T-helper 2 cell treated with Interferon-gamma antibody and Interleukin-4, amounts not matched to agents 5 μg/mL and 100 μg/mL, for 36 hours (primary cell): ENCODE measurements at regions not wholly inside any gene's neighbourhood (a gene's known extent, or its start where the extent isn't known, plus 50 kb on each side); places are given as distances from the start of the nearest gene placed in this dataset.

Experiments used
- DNase-seq: peaks from one replicate; pipeline ENCODE4 v3.0.0; 2021; ENCODE audit warnings: low spot score
- H3K27ac Mint-ChIP-seq: one replicate; pipeline ENCODE4 v1.8.0; 2021; ENCODE audit warnings: mild to moderate bottlenecking, mixed read lengths
- H3K27me3 Mint-ChIP-seq: one replicate; pipeline ENCODE4 v1.8.0; 2021; ENCODE audit warnings: low read depth, mixed read lengths
- H3K36me3 Mint-ChIP-seq: one replicate; pipeline ENCODE4 v1.8.0; 2021; ENCODE audit warnings: low read depth, mixed read lengths
- H3K4me1 Mint-ChIP-seq: one replicate; pipeline ENCODE4 v1.8.0; 2021; ENCODE audit warnings: low read depth, mixed read lengths
- H3K4me3 Mint-ChIP-seq: one replicate; pipeline ENCODE4 v1.8.0; 2022; ENCODE audit warnings: mild to moderate bottlenecking, moderate library complexity, mixed read lengths
- H3K9me3 Mint-ChIP-seq: one replicate; pipeline ENCODE4 v1.8.0; 2021; ENCODE audit warnings: mixed read lengths

DNA sequence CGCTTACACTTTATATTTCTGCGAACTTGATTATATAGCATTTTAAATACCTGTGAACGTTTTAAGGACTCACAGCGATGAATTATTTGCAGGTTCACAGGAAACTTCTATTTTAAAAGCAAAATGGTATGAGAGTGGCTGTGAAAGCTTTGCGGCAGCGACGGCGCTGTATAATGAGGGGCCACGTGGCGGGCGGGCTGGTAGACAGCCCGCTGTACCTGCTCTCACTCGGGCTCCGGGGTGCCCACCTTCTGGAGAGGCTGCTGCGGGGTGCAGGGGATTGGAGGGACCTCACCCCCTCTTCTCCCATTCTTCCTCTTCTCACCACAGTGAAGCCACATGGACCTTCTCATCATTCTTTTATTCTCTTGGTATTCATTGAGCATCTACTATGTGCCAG, 164.2 kb upstream of the MYL2 start:
- H3K27me3 Mint-ChIP-seq: peaks cover 5% of the 10 kb centered on the region
- no peaks in the 10 kb centered on the region for H3K4me1 Mint-ChIP-seq
- DNase-seq: no peak
- no peak overlapping the region for H3K27ac Mint-ChIP-seq
- H3K36me3 Mint-ChIP-seq: no peaks in the 10 kb centered on the region
- H3K9me3 Mint-ChIP-seq: no peaks in the 10 kb centered on the region
- no peak overlapping the region for H3K4me3 Mint-ChIP-seq

DNA sequence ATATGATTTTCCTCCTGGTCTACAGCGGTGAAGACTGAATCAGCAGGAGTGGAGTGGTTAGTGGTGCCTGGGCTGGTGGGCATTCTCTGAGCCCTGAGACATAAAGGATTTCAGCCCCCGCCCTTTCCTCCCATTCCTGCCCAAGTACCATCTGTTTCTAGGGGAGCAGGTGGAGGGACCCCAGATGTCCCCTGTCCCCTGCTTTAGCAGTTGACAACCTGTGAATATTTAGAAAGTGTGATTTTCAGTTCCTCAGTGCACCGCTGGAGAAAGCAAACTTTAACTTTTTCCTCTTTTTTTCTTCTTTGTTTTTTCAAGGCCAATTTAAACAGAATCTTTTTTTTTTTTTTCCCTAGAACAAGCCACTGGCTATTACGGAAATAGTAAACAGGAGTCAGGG, 163.8 kb upstream of the MYL2 start:
- H3K27ac Mint-ChIP-seq: no peak overlapping the region
- H3K9me3 Mint-ChIP-seq: no peaks in the 10 kb centered on the region
- H3K27me3 Mint-ChIP-seq: peaks cover 5% of the 10 kb centered on the region
- no peaks in the 10 kb centered on the region for H3K36me3 Mint-ChIP-seq
- no peak for DNase-seq
- H3K4me1 Mint-ChIP-seq: no peaks in the 10 kb centered on the region
- H3K4me3 Mint-ChIP-seq: no peak overlapping the region

DNA sequence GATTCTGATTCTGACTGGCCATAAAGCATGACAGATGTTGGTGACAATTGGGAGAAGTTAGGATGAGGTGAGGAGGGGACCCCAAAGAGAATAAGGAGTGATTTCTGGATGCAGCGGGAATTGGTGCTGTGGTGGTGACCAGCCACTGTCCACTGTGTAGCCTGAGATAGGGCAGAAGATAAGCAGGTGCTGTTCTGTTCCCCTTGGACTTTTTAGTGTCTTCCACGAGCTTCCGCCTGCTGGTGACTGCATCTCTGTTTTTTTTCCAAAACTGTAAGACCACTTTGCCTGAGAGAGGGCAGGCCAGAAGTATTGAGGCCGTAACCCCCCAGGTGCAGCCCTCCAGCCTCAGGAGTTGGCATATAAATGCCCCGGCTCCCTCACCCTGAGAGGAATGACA, 161.2 kb upstream of the MYL2 start:
- Mint-ChIP-seq H3K27me3 (peaks cover 5% of the 10 kb centered on the region), H3K9me3 (no peaks in the 10 kb centered on the region)
- DNase-seq: no peak

DNA sequence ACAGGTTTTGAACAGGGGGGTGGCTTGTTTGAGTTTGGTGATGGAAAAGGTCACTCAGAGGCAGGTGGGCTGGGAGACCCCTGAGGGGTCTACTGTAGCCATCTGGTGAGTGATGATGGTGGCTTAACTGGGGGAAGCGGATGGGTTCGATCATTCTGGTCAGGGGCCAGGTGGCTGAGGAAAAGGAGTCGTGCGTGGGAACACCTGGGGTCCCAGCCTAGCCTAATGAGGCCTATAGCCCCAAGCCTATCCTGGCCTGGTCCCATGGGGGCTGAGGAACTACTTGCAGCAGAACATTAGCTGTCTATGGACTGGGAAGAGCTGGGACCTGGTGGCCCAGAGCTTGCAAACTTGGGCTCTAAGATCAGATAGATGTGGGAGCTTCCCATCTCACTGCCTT, 158.4 kb upstream of the MYL2 start:
- no peak for DNase-seq
- Mint-ChIP-seq H3K9me3 (no peaks in the 10 kb centered on the region), H3K27ac (no peak overlapping the region), H3K4me1 (no peaks in the 10 kb centered on the region), H3K27me3 (peaks cover 5% of the 10 kb centered on the region), H3K36me3 (no peaks in the 10 kb centered on the region), H3K4me3 (no peak overlapping the region)

More for the DNA sequence above, 161.2 kb upstream of the MYL2 start:
- Mint-ChIP-seq H3K27ac (no peak overlapping the region), H3K4me1 (no peaks in the 10 kb centered on the region), H3K36me3 (no peaks in the 10 kb centered on the region), H3K4me3 (no peak overlapping the region)

DNA sequence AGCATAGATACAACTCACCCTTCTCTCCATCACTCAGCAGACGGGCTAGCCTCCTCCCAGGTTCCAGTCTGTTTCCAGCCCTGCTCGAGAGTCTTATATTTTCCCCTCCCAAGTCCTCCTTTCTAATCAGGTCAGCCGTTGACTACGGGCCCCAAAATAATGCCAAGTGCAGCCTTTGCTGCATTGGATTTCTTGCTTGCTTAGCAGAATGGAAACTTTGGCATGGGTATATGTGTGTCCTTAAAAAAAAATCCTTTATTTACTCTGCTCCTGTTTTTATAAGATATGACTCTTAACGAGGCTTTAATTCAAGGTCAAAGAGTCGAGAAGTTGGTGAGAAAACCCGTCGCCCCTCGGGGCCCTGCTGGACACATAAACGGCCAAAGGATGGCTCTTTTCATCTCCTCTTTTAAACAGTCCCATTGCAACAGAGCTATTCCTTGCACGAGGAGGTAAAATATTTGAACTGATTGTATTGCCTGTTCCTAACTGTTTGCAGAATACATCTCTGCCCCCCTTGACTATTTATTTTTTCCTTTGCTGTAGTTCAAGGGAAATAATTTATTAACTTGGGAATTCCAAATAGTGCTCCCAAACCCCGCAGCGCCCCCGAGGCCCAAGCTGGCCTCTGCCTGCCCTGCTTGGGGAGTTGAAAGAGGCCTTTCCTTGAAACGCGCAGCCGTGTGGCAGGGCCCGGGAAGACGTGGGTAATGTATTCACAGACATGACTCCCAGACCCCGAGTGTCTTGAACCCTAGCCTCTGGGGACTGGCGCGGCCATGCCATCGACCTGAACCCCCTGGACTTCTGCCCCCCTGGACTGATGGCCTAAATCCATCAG, 156.5 kb upstream of the MYL2 start:
- DNase-seq: no peak
- H3K36me3 Mint-ChIP-seq: no peaks in the 10 kb centered on the region
- no peaks in the 10 kb centered on the region for H3K4me1 Mint-ChIP-seq
- no peak overlapping the region for H3K4me3 Mint-ChIP-seq
- H3K9me3 Mint-ChIP-seq: no peaks in the 10 kb centered on the region
- H3K27ac Mint-ChIP-seq: no peak overlapping the region
- H3K27me3 Mint-ChIP-seq: peaks cover 4% of the 10 kb centered on the region

DNA sequence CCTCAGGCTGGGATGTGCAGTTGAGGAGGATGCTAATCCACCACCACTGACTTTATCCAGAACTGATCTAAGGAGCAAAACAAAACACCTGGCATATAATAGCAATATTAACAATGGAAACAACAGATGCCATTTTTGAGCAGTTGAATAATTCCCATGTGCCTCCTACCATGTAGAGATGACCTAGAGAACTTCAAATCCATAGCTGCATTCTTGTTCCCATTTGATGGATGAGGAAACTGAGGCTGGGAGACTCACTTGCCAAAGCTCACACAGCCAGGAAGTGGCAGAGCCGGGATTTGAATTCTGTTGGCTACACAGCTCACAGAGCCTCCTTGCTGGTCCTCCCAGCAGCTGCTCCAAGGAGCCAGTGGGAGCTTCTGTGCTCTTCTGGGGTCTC, 155.8 kb upstream of the MYL2 start:
- H3K4me3 Mint-ChIP-seq: no peak overlapping the region
- H3K4me1 Mint-ChIP-seq: no peaks in the 10 kb centered on the region
- no peaks in the 10 kb centered on the region for H3K36me3 Mint-ChIP-seq
- no peaks in the 10 kb centered on the region for H3K9me3 Mint-ChIP-seq
- H3K27ac Mint-ChIP-seq: no peak overlapping the region
- no peak for DNase-seq
- peaks cover 6% of the 10 kb centered on the region for H3K27me3 Mint-ChIP-seq

DNA sequence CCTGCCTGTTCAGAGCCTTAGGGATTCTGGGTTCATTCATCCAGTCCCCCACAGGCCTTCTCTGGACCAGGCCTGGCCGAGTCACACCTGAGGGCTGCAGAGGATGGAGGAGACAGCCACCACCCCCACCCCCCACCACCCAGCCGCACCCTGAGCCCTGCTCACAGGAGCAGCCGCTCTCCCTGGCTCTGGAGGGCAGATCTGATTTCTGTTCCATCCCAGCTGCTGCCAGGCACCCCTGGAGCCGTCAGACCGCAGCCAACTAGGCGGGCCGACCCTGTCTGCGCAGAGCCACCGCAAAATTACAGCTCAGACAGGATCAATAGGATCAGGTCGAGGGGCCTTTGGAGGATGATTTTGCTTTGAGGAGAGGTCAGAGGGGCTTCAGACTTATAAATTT, 154.6 kb upstream of the MYL2 start:
- Mint-ChIP-seq H3K36me3 (no peaks in the 10 kb centered on the region), H3K27me3 (peaks cover 12% of the 10 kb centered on the region), H3K4me1 (no peaks in the 10 kb centered on the region), H3K4me3 (no peak overlapping the region), H3K9me3 (no peaks in the 10 kb centered on the region), H3K27ac (no peak overlapping the region)
- DNase-seq: no peak

GRCh38 chr12:111074559-111074958, 154.2 kb upstream of the MYL2 start:
- H3K27me3 Mint-ChIP-seq: peaks cover 12% of the 10 kb centered on the region
- H3K4me3 Mint-ChIP-seq: no peak overlapping the region
- no peak overlapping the region for H3K27ac Mint-ChIP-seq
- no peaks in the 10 kb centered on the region for H3K36me3 Mint-ChIP-seq
- no peaks in the 10 kb centered on the region for H3K4me1 Mint-ChIP-seq
- no peak for DNase-seq
- no peaks in the 10 kb centered on the region for H3K9me3 Mint-ChIP-seq

GRCh38 chr12:111073370-111073769, 153.0 kb upstream of the MYL2 start:
- H3K36me3 Mint-ChIP-seq: no peaks in the 10 kb centered on the region
- no peaks in the 10 kb centered on the region for H3K4me1 Mint-ChIP-seq
- peaks cover 15% of the 10 kb centered on the region for H3K27me3 Mint-ChIP-seq
- DNase-seq: no peak
- H3K27ac Mint-ChIP-seq: no peak overlapping the region
- no peaks in the 10 kb centered on the region for H3K9me3 Mint-ChIP-seq
- H3K4me3 Mint-ChIP-seq: no peak overlapping the region

GRCh38 chr12:111072299-111072698, 151.9 kb upstream of the MYL2 start:
- peaks cover 4% of the 10 kb centered on the region for H3K4me1 Mint-ChIP-seq
- H3K27ac Mint-ChIP-seq: no peak overlapping the region
- no peak for DNase-seq
- H3K36me3 Mint-ChIP-seq: no peaks in the 10 kb centered on the region
- H3K9me3 Mint-ChIP-seq: no peaks in the 10 kb centered on the region
- H3K27me3 Mint-ChIP-seq: peaks cover 15% of the 10 kb centered on the region
- no peak overlapping the region for H3K4me3 Mint-ChIP-seq

- no peak overlapping the region for H3K27ac Mint-ChIP-seq
Observed at GRCh38 chr12:111069886-111070285, 149.5 kb upstream of the MYL2 start.

GRCh38 chr12:111068290-111068689, 147.9 kb upstream of the MYL2 start:
- no peaks in the 10 kb centered on the region for H3K36me3 Mint-ChIP-seq
- no peak overlapping the region for H3K27ac Mint-ChIP-seq
- no peaks in the 10 kb centered on the region for H3K9me3 Mint-ChIP-seq
- H3K27me3 Mint-ChIP-seq: peaks cover 15% of the 10 kb centered on the region
- no peak overlapping the region for H3K4me3 Mint-ChIP-seq
- no peak for DNase-seq
- peaks cover 4% of the 10 kb centered on the region for H3K4me1 Mint-ChIP-seq

More at GRCh38 chr12:111069886-111070285, 149.5 kb upstream of the MYL2 start:
- H3K4me1 Mint-ChIP-seq: peaks cover 4% of the 10 kb centered on the region
- H3K27me3 Mint-ChIP-seq: peaks cover 15% of the 10 kb centered on the region
- no peaks in the 10 kb centered on the region for H3K36me3 Mint-ChIP-seq
- H3K4me3 Mint-ChIP-seq: no peak overlapping the region
- H3K9me3 Mint-ChIP-seq: no peaks in the 10 kb centered on the region
- no peak for DNase-seq

- H3K27me3 Mint-ChIP-seq: peaks cover 15% of the 10 kb centered on the region
- H3K36me3 Mint-ChIP-seq: no peaks in the 10 kb centered on the region
- H3K4me3 Mint-ChIP-seq: no peak overlapping the region
- no peak overlapping the region for H3K27ac Mint-ChIP-seq
- no peak for DNase-seq
- H3K9me3 Mint-ChIP-seq: no peaks in the 10 kb centered on the region
- H3K4me1 Mint-ChIP-seq: peaks cover 4% of the 10 kb centered on the region
Observed at GRCh38 chr12:111067498-111067897, 147.1 kb upstream of the MYL2 start.

DNA sequence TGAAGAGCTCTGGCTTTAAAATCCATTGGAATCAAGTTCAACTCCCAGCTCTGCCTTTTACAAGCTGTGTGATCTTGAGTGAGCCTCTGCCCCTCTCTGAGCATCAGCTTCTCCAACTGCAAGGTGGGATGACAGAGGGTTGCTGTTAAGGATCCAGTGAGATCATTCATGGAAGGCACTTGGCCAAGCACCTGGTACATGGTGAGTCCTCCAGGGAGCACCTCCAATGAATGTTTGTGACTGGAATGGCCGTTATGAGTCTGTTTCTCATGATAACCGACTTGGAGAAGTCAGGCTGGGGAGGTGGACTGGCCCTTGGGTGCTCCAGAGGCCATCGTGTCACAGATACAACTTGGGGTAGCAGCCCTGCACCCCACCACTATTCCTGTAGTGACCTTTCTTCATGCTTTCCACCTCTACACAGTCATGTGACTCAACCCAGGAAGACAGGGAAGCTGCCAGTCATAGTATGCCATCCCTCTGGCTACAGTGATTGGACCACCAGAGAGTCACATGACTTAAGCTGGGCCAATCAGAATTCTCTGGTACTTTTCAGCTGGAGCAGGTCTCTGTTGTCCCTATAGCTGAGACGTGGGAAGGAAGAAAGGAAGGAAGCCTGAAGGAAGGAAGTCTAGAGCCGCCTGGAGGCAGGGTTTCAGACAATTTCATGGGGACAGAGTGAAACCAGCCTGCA, 146.5 kb upstream of the MYL2 start:
- Mint-ChIP-seq H3K4me1 (peaks cover 4% of the 10 kb centered on the region), H3K36me3 (no peaks in the 10 kb centered on the region), H3K27ac (no peak overlapping the region), H3K4me3 (no peak overlapping the region), H3K27me3 (peaks cover 12% of the 10 kb centered on the region), H3K9me3 (no peaks in the 10 kb centered on the region)
- no peak for DNase-seq
